Nephron (organoid): ENCODE measurements at regions not wholly inside any gene's neighbourhood (a gene's known extent, or its start where the extent isn't known, plus 50 kb on each side); places are given as distances from the start of the nearest gene placed in this dataset.
A peak's percentile ranks its signal among the peaks of the same experiment; 100 is the strongest.

Source experiments
- H3K27ac Mint-ChIP-seq, 3 experiments: 2 replicates each; pipeline ENCODE4 v1.8.0; 2020; ENCODE audit warnings: mixed read lengths in 3 of 3, mild to moderate bottlenecking in 2 of 3, moderate library complexity in 1 of 3
- H3K27me3 Mint-ChIP-seq: 2 replicates; pipeline ENCODE4 v1.8.0; 2021; ENCODE audit warnings: low read depth, mild to moderate bottlenecking, moderate library complexity, mixed read lengths
- H3K36me3 Mint-ChIP-seq: 2 replicates; pipeline ENCODE4 v1.8.0; 2020; ENCODE audit warnings: low read depth, mixed read lengths
- H3K4me1 Mint-ChIP-seq: 2 replicates; pipeline ENCODE4 v1.8.0; 2020; ENCODE audit warnings: mixed read lengths
- H3K4me3 Mint-ChIP-seq, 3 experiments: 2 replicates each; pipeline ENCODE4 v1.8.0; 2020; ENCODE audit warnings: mild to moderate bottlenecking in 3 of 3, mixed read lengths in 3 of 3, moderate library complexity in 2 of 3
- H3K9me3 Mint-ChIP-seq: 2 replicates; pipeline ENCODE4 v1.8.0; 2020; ENCODE audit warnings: mixed read lengths
- TF ChIP-seq, protein P1 (sequence below), 3 experiments: fragments of 200-600 bp; sonication (generic); IDR thresholded peaks; one replicate each; pipeline ENCODE4 v1.5.0; 2021; ENCODE audit warnings: antibody characterized with exemption in 3 of 3; ENCODE audit not compliant: unreplicated experiment in 3 of 3

DNA sequence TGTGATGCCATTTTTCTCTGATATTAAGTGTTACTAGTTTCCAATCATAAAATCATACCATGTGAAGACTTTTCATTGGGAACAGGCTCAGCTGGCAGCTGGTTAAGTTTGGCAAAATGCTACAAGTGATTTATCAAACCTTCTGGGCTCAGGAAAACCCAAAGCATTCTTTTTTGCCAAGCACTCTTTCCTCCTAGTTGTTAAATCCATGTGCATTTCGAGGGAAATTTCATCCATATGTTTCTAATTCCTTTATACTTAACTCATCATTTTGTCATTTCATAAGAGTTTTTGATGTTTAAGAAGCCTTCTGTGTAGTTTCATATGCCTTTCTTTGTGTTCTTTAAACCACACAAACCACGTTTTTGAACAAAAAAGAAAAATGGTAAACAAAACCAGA, 217.6 kb upstream of the PDE10A start:
- TF ChIP-seq, protein P1, sequence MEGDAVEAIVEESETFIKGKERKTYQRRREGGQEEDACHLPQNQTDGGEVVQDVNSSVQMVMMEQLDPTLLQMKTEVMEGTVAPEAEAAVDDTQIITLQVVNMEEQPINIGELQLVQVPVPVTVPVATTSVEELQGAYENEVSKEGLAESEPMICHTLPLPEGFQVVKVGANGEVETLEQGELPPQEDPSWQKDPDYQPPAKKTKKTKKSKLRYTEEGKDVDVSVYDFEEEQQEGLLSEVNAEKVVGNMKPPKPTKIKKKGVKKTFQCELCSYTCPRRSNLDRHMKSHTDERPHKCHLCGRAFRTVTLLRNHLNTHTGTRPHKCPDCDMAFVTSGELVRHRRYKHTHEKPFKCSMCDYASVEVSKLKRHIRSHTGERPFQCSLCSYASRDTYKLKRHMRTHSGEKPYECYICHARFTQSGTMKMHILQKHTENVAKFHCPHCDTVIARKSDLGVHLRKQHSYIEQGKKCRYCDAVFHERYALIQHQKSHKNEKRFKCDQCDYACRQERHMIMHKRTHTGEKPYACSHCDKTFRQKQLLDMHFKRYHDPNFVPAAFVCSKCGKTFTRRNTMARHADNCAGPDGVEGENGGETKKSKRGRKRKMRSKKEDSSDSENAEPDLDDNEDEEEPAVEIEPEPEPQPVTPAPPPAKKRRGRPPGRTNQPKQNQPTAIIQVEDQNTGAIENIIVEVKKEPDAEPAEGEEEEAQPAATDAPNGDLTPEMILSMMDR (IDR thresholded peaks at IDR 0.05; ENCODE audit: unreplicated experiment in 3 of 3): no peak
- peaks cover 30% of the 10 kb centered on the region for H3K27me3 Mint-ChIP-seq
- H3K4me1 Mint-ChIP-seq: peaks cover 5% of the 10 kb centered on the region
- H3K36me3 Mint-ChIP-seq: peaks cover 4% of the 10 kb centered on the region
- no peak overlapping the region for H3K4me3 Mint-ChIP-seq
- no peak overlapping the region for H3K27ac Mint-ChIP-seq
- H3K9me3 Mint-ChIP-seq: peaks cover 4% of the 10 kb centered on the region

DNA sequence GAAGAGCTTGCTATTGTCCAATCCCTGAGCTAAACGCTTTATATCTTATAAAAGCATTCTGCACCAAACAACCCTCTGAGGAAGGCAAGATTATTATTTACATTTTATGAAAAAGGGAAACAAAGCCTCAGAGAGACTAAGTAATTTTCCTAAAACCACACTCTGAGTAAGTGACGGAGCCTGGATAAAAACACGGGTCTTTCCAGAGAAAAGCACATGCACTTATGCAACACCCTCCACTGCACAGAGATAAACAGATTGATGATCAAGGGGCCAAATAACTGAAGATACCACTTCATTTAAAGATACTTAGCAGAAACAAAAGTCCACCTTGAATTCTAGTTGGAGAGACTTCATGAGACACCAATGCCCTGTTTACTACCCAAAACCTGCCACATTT, 214.7 kb upstream of the PDE10A start:
- Mint-ChIP-seq H3K4me3 (no peak overlapping the region), H3K4me1 (peaks cover 5% of the 10 kb centered on the region), H3K27me3 (peaks cover 19% of the 10 kb centered on the region), H3K36me3 (peaks cover 4% of the 10 kb centered on the region), H3K9me3 (peaks cover 4% of the 10 kb centered on the region), H3K27ac (no peak overlapping the region)
- TF ChIP-seq, protein P1 (IDR thresholded peaks at IDR 0.05; ENCODE audit: unreplicated experiment in 3 of 3): no peak

DNA sequence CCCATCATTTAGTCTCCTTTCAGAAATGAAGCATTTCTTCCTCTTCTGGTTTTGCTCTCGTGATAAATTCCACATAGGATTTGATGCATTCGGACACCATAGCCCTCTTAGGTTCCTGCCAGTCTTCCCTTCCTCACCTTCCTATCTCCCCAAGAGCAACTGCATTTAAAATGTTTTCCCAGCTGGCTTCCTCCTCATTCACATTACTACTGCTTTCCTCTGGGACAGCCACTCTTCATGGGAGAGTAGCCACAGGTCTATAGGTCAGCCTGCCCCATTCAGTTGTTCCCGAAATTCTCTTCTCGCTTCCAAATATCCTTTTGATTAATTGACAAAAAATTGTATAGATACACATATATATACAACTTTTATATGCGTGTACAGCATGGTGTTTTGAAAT, 214.2 kb upstream of the PDE10A start:
- Mint-ChIP-seq H3K27ac (peak overlapping the region in 1 of 3 experiments; percentile 7), H3K4me1 (peaks cover 5% of the 10 kb centered on the region), H3K36me3 (peaks cover 4% of the 10 kb centered on the region), H3K27me3 (peaks cover 19% of the 10 kb centered on the region), H3K9me3 (peaks cover 4% of the 10 kb centered on the region), H3K4me3 (peak overlapping the region in 1 of 3 experiments; percentile 1)
- TF ChIP-seq, protein P1 (IDR thresholded peaks at IDR 0.05; ENCODE audit: unreplicated experiment in 3 of 3): no peak

DNA sequence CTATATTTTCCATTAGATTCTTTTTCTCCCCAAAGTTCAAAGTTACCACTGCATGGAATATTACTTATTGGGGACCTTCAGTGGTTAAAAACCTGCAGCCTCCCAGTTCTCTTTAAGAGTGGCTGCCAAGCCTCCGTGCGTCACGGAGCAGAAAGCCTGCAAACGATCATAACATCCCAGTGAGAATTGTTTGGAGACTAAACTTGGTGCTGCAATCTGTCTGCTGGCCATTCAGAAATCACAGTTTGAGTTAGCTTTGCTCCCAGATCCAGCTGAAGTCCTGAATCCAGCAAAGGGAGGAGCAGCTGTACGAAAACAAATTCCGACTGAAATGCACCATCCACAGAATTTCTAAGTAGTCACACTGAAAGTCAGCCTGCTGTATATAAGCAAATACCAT, 213.5 kb upstream of the PDE10A start:
- peaks cover 4% of the 10 kb centered on the region for H3K9me3 Mint-ChIP-seq
- H3K4me3 Mint-ChIP-seq: no peak overlapping the region
- H3K4me1 Mint-ChIP-seq: peaks cover 5% of the 10 kb centered on the region
- peaks cover 4% of the 10 kb centered on the region for H3K36me3 Mint-ChIP-seq
- peaks cover 19% of the 10 kb centered on the region for H3K27me3 Mint-ChIP-seq
- no peak overlapping the region for H3K27ac Mint-ChIP-seq
- TF ChIP-seq, protein P1 (IDR thresholded peaks at IDR 0.05; ENCODE audit: unreplicated experiment in 3 of 3): no peak

DNA sequence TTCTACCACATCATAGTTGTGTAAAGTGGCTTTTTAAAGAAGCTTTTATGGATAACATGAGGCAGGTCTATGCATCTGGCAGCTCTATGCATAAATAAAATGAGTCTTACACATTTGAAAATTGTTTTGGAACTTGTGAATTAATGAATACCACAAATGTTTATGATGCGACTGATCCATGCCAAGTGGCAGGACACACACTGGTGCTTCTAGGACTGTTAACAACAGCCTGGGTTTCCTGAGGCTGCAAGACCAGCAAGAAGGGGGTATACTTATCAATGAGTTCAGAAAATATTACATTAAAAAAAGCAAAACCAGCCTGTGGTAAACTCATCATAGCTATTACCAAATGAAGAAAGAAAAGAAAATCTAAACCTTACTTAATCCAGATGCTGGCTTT, 212.9 kb upstream of the PDE10A start:
- peaks cover 5% of the 10 kb centered on the region for H3K4me1 Mint-ChIP-seq
- no peak overlapping the region for H3K27ac Mint-ChIP-seq
- no peak overlapping the region for H3K4me3 Mint-ChIP-seq
- peaks cover 4% of the 10 kb centered on the region for H3K36me3 Mint-ChIP-seq
- H3K27me3 Mint-ChIP-seq: peaks cover 21% of the 10 kb centered on the region
- H3K9me3 Mint-ChIP-seq: peaks cover 8% of the 10 kb centered on the region
- TF ChIP-seq, protein P1 (IDR thresholded peaks at IDR 0.05; ENCODE audit: unreplicated experiment in 3 of 3): no peak

DNA sequence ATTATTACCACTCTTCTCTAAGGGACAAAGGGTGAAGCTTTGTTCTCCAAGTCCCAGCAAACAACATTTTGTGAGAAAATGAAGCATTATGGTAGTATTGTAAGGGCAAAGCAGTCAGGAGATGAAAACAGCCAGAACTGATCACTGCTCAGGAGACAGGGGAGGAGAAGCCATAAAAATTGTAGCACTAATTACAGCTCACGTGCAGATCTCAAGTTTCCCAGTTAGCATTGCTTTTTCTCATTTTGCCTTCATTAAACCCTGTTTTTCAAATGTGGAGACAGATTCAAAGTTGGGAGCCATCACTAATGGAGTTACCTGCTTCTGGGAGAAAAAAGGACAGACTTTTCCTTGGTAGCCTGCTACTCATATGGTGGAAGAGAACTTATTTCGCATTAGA, 210.9 kb upstream of the PDE10A start:
- peaks cover 21% of the 10 kb centered on the region for H3K27me3 Mint-ChIP-seq
- H3K27ac Mint-ChIP-seq: no peak overlapping the region
- no peak overlapping the region for H3K4me3 Mint-ChIP-seq
- peaks cover 7% of the 10 kb centered on the region for H3K36me3 Mint-ChIP-seq
- peaks cover 5% of the 10 kb centered on the region for H3K4me1 Mint-ChIP-seq
- TF ChIP-seq, protein P1 (IDR thresholded peaks at IDR 0.05; ENCODE audit: unreplicated experiment in 3 of 3): no peak
- peaks cover 27% of the 10 kb centered on the region for H3K9me3 Mint-ChIP-seq
